ENCODE measurements at regions not wholly inside any gene's neighbourhood (a gene's known extent, or its start where the extent isn't known, plus 50 kb on each side); places are given as distances from the start of the nearest gene placed in this dataset.
"Not testable (repeated sequence)": the region's sequence is repeated elsewhere in the genome, so short reads cannot be mapped to it uniquely, and the experiment has no call there.

DNA sequence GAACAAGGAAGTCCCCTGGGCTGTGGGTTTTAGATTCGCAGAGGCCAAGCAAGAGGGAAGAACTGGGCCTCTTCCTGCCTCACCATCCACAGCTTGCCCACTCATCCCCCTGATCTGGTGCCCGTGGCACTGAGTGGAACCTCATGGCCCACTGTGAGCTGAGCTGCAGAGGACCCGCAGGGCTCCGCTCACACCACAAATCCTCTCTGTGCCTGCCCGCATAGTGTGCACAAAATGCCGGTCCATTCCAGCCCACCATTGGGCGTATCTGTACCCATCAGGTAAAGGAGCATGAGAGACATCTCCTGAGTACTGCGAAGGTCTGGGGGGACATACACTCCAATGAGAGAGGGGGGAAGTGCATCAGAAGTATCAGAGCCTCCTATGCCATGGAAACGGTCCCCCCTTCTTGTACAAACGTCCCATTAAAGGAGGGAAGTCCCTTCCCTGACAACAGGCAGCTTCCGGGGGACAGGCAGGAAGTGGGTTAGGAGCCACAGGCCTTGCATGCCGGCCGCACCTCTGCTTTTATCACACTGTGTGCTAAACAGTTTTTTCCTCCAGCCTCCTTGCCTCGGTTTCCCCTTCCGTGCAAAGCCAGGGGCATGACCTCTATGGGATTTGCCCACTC, 309.4 kb upstream of the DIO3 start:
- no peak for DNase-seq

DNA sequence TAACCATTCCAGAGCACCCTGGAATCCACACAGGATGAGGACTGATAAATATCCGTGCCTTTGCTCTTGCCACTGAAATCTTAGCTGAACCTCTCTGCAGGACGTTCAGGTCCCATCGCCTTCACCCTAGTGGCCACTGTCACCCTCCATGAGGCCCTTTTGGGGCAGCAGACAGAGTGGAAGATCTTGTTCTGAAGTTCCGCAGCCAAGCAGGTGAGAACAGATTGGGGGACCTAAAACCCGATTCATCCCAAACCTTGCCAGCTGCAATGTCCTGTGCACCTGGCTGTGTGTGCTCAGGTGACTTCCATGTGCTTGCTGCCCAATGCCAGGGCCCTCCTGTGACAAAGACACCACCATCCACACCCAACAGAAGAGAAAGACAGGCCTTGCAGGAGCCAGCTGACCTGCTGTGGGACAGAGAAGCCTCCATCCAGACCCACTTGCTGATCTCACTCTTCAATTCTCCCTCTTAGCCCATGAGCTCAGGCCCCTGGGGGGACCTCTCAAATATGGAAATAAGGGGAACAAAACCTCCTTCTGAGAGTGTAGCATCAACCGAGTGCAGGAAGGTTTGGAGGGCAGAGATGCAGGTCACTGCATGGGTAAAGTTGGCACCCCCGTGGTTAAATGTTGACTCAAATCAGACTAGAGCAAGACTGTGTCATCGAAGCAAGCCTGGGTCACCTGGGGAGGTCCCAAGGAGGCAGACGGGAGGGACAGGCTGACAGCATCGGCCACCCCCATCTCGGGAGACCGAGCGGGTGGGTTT, 308.7 kb upstream of the DIO3 start:
- DNase-seq: no peak

DNA sequence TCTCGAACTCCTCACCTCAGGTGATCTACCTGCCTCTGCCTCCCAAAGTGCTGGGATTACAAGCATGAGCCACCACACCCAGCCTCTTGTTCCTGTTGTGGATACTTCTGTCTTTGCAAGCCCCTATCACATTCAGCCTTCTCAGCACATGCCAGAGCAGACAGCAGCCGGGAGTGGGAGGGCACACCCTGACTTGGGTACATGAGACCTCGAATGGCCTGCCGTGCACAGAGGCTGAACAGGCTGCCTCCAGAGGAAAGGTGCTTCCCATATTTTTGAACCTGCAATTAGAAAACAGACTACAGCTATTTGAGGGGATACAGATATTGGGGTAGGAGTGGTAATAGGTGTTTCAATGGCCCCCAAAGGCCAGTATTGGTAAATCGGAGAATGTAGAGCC, 307.3 kb upstream of the DIO3 start:
- no peak for DNase-seq

DNA sequence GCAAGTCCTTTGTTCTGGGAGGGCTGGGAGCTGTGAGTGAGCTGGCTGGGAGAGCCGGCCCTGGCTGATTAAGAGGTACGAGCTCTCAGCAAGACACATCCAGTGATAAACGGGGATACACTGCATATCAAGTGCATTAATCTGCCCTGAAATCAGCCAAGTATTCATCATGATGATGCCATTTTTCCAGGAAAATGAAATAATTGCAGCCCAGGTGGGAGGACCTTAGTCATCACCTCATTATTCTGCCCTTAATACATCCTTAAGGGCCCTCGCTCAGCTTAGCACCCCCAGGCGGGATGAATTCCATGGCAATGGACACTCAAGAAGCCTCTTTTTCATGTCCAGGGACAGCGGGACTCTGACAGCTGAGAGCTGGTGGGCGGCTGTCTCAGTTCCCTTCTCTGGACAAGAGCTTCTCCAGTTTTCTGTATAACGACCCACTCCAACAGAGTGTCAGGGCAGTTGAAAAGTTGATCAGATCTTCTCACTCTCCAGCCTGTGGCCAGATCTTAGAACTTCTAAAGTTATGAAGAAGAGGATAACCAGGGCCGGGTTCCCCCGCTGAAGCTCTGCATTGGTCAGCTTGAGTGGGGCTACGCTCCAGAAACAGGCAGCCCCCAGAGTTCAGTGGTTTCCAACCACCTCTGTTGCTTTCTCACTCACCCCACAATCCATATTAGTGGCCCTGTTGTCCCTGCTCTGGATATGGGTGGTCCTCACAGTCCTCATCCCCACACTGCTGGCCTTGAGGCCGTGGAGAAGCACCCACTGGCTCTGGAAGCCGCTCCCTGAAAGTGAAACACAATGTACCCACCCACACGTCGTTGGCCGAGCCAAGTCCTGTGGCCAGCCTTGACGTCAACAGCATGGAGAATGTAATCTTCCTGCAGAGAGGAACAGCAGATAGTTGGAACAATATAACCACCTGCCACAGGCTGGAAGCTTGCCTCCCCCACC, 306.2 kb upstream of the DIO3 start:
- DNase-seq: no peak

DNA sequence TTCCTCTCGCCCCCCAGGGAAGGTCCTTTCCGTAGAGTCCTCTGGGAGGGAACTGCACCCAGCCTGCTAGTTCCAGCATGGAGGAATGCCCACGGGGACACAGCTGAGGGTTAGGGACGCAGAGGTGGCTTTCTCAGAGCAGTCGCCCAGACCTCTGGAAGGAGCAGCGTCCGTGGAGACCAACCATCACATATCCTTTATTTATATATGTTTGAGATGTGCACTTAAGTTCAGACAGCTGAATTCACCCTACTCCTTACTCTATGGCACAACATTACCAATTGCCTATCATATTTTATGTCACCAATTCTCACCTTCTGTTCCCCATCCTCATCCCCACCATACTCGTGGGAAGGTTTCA, 305.6 kb upstream of the DIO3 start:
- no peak for DNase-seq

DNA sequence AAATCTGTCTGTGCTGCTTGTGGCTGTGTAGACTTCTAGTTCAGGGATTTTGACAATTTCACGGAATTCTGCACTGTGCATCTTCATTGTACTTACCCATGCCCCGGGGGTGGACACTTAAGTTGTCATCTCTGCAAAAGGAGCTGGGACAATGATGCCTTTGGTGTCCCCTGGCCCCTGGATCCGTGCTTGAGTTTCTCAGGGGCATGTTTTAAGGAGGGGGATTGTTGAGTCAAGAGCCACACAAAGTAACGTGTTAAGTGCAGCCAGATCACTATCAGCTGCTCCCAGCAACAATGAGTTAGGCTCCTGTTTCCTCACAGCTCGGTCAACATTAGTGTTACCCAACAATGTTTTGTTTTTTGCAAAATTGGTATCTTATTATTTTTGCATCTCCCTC, 305.0 kb upstream of the DIO3 start:
- no peak for DNase-seq

DNA sequence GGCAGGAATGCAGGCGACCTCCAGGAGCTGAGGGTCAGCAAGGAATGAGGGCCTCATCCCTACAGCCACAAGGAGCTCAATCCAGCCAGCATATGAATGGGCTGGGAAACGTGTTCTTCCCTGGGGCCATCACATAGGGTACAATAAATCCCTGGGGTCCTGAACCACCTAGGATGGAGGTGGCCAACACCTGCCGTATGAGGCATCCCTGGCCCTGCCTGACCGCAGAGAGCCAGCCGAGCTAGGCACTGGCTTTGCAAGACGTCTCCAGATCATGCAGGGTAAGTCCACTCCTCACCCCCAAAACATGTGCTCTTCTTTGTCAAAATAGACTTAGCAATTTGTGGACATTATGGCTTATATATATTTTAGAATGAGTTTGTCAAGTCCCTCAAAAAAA, 303.7 kb upstream of the DIO3 start:
- no peak for DNase-seq

DNA sequence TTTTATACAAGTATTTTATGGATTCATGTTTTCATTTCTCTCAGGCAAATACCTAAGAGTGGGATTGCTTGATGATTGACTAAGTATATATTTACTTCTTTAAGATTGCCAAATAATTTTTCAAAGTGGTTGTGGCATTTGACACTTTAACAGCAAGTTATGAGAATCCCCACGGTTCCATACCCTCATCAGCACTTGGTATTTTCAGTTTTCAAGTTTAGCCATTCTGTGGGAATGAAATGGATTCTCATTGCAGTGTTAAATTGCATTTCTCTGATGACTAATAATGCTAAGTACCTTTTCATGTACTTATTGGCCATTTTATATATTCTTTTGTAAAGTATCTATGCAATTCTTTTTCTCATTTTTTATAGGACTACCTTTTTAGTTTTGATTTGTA, 301.5 kb upstream of the DIO3 start:
- no peak for DNase-seq

DNA sequence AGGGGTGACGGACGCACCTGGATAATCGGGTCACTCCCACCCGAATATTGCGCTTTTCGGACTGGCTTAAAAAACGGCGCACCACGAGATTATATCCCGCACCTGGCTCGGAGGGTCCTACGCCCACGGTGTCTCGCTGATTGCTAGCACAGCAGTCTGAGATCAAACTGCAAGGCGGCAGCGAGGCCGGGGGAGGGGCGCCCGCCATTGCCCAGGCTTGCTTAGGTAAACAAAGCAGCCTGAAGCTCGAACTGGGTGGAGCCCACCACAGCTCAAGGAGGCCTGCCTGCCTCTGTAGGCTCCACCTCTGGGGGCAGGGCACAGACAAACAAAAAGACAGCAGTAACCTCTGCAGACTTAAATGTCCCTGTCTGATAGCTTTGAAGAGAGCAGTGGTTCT, 294.9 kb upstream of the DIO3 start:
- DNase-seq: not testable (repeated sequence)

DNA sequence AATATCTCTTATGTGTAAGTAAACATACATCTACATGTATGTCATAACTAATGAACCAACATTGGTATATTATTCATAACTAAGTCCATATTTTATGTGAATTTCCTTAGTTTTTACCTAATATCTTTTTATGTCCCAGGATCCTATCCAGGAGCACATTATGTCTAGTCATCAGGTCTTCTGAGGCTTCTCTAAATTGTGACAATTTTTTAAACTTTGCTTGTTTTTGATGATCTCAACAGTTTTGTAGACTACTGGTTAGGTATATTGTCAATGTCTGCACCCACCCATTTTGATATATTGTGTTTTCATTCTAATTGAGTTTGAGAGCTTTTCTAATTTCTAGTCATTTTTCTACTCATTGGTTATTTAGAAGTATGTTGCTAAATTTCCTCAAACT, 288.2 kb upstream of the DIO3 start:
- no peak for DNase-seq

DNA sequence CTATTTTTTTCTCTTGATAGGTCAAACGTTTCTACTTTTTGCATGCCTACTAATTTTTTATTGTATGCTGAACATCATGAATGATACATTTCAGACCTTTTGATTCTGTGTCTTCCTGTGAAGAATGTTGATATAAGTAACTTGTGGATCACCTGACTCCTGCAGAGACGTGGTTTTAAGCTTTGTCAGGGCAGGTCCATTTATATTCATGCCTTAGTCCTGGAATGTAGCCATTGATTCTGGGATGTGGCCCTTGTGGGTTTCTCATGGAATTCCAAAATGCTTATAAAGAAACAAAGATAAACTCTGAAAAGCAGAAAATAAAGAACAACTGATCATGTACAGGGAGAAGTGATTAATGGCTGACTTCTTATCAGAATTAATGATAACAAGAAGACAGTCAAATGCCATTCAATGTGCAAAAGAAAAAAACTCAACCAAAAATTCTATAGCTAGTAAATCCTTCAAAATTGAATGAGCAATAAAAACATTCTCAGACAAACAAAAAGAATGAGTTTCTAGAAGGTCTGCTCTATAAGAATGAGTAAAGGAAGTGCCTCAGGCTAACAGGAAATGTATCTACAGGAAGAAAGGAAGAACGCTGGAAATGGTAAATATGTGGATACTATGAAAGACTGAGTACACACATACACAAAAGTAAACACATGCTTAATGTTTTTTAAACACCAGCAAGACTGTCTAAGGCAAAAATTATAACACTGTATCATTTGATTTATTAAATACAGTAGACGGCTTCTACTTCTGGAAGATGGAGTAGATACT, 284.8 kb upstream of the DIO3 start:
- no peak for DNase-seq

DNA sequence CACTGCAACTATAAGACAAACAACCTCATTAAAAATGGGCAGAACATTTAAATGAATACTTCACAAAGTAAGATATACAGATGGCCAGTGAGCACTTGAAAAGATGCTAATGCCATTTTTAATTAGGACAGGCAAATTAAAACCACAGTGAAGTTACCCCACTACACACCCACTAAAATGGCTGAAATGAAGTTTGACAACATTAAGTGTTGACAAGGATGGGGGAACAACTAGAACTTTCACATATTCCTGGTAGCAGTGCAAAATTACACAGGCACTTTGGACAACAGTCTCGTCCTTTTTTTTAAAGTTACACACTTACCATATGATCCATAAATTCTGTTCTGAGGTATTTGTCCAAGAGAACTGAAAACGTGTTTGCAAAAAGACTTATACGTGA, 278.9 kb upstream of the DIO3 start:
- DNase-seq: no peak

DNA sequence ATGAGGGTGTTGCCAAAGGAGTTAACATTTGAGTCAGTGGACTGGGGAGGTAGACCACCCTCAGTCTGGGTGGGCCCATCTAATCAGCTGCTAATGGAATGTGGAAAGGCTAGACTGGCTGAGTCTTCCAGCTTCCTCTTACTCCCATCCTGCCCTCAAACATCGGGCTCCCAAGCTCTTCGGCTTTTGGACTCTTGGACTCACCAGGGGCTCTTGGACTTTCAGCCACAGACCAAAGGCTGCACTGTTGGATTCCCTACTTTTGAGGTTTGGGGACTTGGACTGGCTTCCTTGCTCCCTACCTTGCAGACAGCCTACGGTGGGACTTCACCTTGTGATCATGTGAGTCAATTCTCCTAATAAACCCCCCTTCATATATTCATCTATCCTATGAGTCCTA, 276.6 kb upstream of the DIO3 start:
- no peak for DNase-seq

DNA sequence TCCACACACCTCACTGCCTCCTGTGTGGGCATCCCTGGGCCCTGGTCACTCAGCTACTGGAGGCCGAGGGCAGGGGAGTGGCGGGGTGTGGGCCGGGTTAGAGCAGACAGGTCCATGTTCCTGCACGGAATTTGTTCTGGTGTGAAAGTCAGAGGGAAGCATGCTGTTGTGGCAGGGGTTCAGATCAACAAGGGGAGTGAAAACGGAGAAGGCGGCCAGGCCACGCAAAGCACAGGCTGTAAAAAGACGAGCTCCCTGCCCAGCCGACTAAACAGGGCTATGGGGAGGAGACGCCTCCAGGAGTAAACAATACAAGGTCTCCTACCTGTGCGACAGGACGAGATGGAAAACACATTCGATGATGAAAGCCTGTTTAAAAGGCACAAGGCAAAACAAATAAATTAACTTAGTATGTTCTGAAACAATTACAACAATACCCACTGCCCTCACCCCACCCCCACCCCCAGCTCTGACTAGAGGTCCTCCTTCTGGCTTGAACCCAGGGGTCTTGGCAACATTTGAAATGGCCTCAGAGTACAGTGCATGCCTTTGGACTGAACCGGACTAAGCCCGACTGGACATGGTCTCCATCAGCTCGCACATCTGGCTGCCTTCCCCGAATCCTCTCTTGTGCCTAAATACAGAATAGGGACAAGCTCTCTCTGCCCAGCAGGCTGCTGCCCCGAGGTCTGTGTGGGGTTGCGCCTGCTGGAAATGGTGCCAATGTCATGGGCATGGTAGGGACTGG, 274.9 kb upstream of the DIO3 start:
- DNase-seq: no peak

DNA sequence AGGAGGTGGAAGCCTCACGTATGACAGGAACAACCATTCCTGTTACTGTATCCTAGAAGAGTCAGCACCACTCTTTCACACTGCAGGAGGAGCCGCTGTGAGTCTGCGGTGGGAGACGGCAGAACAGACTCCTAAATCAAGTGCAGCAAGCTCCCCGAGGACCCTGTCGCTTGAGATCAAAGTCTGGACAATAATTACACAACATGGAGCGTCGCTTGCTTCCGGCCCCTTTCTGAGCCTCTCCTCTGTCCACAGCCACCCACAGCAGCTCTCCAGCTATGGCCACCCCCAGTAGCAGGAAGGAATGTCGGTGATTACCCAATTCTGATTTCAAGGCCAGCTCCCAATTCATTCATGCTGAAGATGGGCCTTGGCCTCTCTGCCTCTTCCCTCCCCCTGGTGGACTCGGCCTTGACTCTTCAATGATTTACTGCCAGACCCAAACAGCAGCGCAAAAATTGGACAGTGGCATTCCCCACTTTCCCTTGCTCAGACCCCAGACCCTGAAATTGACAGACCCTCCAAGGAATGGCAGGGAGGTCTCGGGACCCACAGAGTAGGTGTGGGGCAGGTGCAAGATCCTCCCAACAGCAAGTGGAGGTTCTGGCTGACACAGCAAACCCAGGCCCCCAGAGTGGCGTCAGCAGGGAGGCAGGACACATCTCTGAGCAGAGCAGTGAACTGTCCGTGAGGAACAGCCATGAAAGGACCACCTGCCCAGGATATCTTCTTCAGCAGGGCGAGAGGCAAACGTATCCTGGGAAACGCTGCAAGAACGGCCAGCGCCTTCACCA, 272.7 kb upstream of the DIO3 start:
- DNase-seq: no peak

DNA sequence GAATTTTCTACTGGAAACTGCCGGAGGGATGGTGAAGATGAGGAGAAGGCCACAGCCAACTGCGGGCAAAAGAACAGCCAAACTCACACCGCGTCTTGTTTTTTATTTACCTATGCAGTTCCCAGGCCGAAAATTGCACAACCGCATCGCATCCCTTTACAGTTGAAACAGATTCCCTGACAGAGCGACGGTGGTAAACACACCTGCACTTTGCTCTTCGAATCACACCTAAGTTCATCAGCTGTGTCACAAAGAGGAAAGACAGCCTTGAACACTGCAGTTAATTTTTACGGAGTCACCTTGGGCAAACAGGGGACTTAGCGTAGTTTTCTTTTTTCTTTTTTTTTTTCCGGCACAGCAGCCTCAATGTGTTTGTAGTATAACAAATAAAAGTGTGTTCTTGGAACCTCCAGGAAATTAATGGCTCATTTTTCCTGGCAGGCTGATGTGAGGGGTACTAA, 272.0 kb upstream of the DIO3 start:
- no peak for DNase-seq

DNA sequence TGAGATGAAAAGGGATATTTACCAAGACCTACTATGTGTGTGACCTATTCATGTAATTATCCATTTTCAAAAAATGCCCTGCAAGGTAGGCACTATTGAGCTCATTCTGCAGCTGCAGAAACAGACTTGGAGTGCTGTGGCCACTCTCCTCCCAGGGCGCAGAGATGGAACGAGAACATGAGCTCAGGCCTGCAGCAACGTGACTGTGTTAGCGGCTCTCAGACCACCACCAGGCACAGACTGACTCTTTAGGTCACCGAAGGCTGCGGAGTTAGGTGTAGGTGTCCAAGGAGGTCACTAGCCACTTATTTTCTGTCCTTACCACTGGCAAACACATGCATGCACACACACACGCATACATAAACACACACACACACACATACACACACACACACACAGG, 271.4 kb upstream of the DIO3 start:
- DNase-seq: no peak

DNA sequence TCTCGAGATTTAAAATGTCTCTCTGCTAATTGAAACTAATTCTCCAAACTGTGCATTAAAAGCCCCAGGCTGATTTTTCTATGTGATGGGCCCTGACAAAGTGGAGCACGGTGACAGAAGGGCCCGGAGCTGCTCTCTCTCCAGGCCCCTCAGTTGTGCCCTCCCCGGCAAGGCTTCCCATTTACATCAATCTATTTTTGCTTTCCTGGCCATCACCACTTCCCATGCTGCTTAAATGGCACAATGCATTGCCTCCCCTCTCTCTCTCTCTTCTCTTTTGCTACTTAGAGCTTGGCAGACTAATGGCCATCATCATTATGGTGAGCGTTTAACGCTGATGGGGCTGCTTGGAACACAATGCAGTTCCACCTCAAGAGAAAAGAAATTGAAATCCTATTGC, 270.7 kb upstream of the DIO3 start:
- DNase-seq: no peak

DNA sequence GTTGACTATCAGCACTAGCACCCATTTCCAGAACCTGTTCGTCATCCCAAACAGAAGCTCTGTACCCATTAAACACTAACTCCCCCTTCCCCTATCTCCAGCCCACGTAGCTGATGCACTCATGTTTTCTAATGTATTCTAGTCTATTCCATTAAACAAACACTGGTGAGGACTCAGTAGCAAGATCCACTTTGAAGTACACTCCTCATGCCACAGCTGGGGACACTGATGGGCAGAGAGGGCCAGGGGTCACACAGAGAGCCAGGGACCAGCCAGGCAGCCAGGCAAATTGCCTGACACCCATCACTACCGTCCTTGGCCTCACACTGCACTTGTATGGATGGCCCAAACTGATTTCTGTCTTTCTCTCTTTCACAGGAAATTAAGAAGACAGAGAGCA, 269.9 kb upstream of the DIO3 start:
- DNase-seq: no peak

DNA sequence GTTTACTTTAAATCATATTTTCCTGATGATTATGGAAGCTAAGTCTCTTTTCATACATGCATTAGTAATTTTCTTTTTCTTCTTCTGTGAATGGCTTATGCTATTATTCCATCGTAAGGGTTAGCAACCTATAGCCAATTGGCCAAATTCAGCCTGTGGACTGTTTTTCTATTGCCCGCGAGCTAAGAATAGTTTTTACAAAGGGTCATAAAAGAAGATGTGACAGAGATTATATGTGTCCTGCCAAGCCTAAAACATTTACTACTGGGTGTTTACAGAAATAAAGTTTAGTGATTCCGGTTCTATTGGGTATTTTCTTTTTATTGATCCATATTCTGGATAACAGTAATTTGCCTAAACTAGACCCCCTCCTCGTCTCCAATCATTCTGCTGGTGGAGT, 268.8 kb upstream of the DIO3 start:
- DNase-seq: no peak

DNA sequence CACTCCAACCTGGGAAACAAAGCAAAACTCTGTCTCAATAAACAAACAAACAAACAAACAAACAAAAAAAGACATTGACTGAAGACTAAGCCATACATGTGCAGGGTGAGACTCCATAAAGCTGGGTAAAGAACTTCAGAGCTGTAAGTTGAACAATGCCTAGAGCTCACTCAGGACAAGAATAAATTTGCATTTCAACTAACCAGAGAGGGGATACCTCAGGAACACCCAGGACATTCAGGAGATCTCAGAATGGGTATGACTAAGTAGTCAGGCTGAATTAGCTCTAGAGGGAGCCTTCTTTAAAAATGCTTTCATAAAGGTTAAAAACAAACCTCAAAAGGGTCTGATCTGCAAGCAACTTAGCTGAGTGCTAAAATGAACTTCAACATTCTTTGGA, 267.7 kb upstream of the DIO3 start:
- DNase-seq: no peak
